Activated B cell treated with CpG ODN at 0.5 μM for 24 hours (primary cell): ENCODE measurements at regions not wholly inside any gene's neighbourhood (a gene's known extent, or its start where the extent isn't known, plus 50 kb on each side); places are given as distances from the start of the nearest gene placed in this dataset.
"Not testable (repeated sequence)": the region's sequence is repeated elsewhere in the genome, so short reads cannot be mapped to it uniquely, and the experiment has no call there.

Experiments used
- ATAC-seq: fragments of 200-7000 bp; cut with Tn5 transposase; one replicate; pipeline ENCODE4 v1.10.0; 2021; ENCODE audit warnings: low read depth, mild to moderate bottlenecking, moderate library complexity
- CTCF ChIA-PET: fragments of 350-600 bp; sonication (Branson Sonifier 250); formaldehyde crosslinking; loops from one replicate; lab custom pipeline; 2021; ENCODE audit warnings: antibody characterized with exemption; lab: Charles Lee
- POLR2A ChIA-PET: fragments of 350-600 bp; sonication (Branson Sonifier 250); formaldehyde crosslinking; loops from one replicate; lab custom pipeline; 2021; ENCODE audit warnings: antibody characterized with exemption; lab: Charles Lee
- DNase-seq: peaks from one replicate; pipeline ENCODE4 v3.0.0; 2022
- H3K27ac Mint-ChIP-seq: one replicate; pipeline ENCODE4 v1.8.0; 2020; ENCODE audit warnings: mixed read lengths
- H3K27me3 Mint-ChIP-seq: one replicate; pipeline ENCODE4 v1.8.0; 2021; ENCODE audit warnings: mixed read lengths
- H3K36me3 Mint-ChIP-seq: one replicate; pipeline ENCODE4 v1.8.0; 2021; ENCODE audit warnings: low read depth, mixed read lengths
- H3K4me1 Mint-ChIP-seq: one replicate; pipeline ENCODE4 v1.8.0; 2021; ENCODE audit warnings: mixed read lengths
- H3K4me3 Mint-ChIP-seq: one replicate; pipeline ENCODE4 v1.8.0; 2020; ENCODE audit warnings: mild to moderate bottlenecking, mixed read lengths
- H3K9me3 Mint-ChIP-seq: one replicate; pipeline ENCODE4 v1.8.0; 2020; ENCODE audit warnings: mixed read lengths
- intact Hi-C: fragments of 100-400 bp; cut with micrococcal nuclease; formaldehyde crosslinking; loops from one replicate; pipeline ENCODE4 v1.15.1; 2024
- TF ChIP-seq, protein P1 (sequence below): fragments of 200-600 bp; IDR thresholded peaks from one replicate; pipeline ENCODE4 v1.8.0; 2022; ENCODE audit warnings: antibody characterized with exemption, mild to moderate bottlenecking

DNA sequence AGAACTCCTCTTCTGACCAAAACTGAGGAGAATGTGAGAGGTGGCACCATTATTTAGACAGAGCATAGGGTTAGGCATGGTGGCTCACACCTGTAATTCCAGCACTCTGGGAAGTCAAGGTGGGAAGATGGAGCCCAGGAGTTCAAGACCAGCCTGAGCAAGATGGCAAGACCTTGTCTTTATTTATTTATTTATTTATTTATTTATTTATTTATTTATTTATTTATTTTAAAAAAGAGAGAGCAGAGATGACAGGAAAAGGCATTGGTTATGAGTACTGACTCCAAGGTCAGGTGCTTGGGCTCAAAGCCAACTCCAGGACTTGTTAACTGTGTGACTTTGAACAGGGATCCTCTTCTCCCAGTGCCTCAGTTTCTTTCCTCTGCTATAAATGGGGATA lies 217.7 kb downstream of the MEX3B start:
- POLR2A ChIA-PET = no interaction called here
- peaks cover 3% of the 10 kb centered on the region for H3K27me3 Mint-ChIP-seq
- CTCF ChIA-PET = no interaction called here

DNA sequence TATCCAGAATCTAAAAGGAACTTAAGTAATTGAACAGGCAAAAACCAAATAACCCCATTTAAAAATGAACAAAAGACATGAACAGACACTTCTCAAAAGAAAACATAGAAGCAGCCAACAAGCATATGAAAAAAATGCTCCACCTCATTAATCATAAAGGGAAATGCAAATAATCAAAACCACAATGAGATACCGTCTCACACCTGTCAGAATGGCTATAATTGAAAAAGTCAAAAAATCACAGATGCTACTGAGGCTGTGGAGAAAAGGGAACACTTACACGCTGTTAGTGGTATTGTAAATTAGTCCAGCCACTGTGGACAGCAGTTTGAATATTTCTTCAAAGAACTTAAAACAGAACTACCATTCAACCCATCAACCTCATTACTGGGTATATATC lies 220.7 kb downstream of the MEX3B start:
- no peaks in the 10 kb centered on the region for H3K36me3 Mint-ChIP-seq
- peaks cover 5% of the 10 kb centered on the region for H3K9me3 Mint-ChIP-seq
- H3K4me3 Mint-ChIP-seq = no peak overlapping the region
- DNase-seq (no peak), ATAC-seq (no peak)
- H3K4me1 Mint-ChIP-seq = peaks cover 5% of the 10 kb centered on the region
- intact Hi-C loops = no loop called here
- peaks cover 5% of the 10 kb centered on the region for H3K27me3 Mint-ChIP-seq
- POLR2A ChIA-PET = no interaction called here
- CTCF ChIA-PET = no interaction called here
- no peak overlapping the region for H3K27ac Mint-ChIP-seq
- TF ChIP-seq, protein P1, sequence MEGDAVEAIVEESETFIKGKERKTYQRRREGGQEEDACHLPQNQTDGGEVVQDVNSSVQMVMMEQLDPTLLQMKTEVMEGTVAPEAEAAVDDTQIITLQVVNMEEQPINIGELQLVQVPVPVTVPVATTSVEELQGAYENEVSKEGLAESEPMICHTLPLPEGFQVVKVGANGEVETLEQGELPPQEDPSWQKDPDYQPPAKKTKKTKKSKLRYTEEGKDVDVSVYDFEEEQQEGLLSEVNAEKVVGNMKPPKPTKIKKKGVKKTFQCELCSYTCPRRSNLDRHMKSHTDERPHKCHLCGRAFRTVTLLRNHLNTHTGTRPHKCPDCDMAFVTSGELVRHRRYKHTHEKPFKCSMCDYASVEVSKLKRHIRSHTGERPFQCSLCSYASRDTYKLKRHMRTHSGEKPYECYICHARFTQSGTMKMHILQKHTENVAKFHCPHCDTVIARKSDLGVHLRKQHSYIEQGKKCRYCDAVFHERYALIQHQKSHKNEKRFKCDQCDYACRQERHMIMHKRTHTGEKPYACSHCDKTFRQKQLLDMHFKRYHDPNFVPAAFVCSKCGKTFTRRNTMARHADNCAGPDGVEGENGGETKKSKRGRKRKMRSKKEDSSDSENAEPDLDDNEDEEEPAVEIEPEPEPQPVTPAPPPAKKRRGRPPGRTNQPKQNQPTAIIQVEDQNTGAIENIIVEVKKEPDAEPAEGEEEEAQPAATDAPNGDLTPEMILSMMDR = no peak

More for the DNA sequence above, 217.7 kb downstream of the MEX3B start:
- TF ChIP-seq, protein P1 = no peak
- Mint-ChIP-seq H3K9me3 (peaks cover under 1% of the 10 kb centered on the region), H3K36me3 (no peaks in the 10 kb centered on the region), H3K4me1 (peaks cover 5% of the 10 kb centered on the region), H3K4me3 (no peak overlapping the region), H3K27ac (no peak overlapping the region)
- ATAC-seq = no peak
- DNase-seq = no peak
- intact Hi-C loops = no loop called here

DNA sequence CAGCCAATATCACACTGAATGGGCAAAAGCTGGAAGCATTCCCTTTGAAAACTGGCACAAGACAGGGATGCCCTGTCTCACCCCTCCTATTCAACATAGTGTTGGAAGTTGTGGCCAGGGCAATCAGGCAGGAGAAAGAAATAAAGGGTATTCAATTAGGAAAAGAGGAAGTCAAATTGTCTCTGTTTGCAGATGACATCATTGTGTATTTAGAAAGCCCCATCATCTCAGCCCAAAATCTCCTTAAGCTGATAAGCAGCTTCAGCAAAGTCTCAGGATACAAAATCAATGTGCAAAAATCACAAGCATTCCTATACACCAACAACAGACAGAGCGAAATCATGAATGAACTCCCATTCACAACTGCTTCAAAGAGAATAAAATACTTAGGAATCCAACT lies 223.2 kb downstream of the MEX3B start:
- intact Hi-C loops, H3K9me3 Mint-ChIP-seq, DNase-seq, H3K4me3 Mint-ChIP-seq, H3K27ac Mint-ChIP-seq, H3K36me3 Mint-ChIP-seq, H3K4me1 Mint-ChIP-seq, CTCF ChIA-PET, POLR2A ChIA-PET, ATAC-seq: not testable (repeated sequence)
- peaks cover 14% of the 10 kb centered on the region for H3K27me3 Mint-ChIP-seq

DNA sequence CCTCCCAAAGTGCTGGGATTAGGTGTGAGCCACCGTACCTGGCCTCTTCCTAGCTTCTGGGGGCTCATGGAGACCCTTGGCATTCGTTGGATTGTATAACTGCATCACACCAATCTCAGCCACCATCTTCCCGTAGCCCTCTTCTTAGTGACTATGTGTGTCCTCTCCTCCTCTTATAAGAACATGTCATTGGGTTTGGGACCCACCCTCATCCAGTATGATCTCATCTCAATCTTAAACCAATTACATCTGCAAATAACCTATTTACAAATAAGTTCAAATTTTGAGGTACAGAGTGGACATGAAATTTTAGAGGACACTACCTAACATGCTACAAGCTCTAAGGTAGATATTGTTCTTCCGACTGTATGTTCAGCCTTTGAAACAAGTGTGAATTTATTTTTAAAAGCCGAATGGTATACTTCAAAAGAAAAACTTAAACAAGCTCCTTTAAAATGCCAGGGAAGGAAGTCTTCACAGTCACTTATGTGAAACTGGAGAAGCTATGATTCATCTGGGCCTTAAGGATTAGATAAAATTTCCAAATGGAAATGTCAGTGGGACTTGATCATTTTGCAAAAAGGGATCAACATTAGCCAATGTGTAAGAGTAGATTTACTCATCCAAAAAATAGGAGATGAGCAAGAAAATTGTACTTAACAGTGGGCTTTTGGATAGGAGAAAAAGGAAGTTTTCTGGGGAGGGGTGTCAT lies 225.7 kb downstream of the MEX3B start:
- ATAC-seq (no peak), DNase-seq (no peak)
- no peaks in the 10 kb centered on the region for H3K36me3 Mint-ChIP-seq
- no peak overlapping the region for H3K4me3 Mint-ChIP-seq
- peaks cover 5% of the 10 kb centered on the region for H3K9me3 Mint-ChIP-seq
- peaks cover 14% of the 10 kb centered on the region for H3K27me3 Mint-ChIP-seq
- intact Hi-C loops = no loop called here
- no peak overlapping the region for H3K27ac Mint-ChIP-seq
- TF ChIP-seq, protein P1 = no peak
- POLR2A ChIA-PET = no interaction called here
- CTCF ChIA-PET = no interaction called here
- peaks cover 3% of the 10 kb centered on the region for H3K4me1 Mint-ChIP-seq

DNA sequence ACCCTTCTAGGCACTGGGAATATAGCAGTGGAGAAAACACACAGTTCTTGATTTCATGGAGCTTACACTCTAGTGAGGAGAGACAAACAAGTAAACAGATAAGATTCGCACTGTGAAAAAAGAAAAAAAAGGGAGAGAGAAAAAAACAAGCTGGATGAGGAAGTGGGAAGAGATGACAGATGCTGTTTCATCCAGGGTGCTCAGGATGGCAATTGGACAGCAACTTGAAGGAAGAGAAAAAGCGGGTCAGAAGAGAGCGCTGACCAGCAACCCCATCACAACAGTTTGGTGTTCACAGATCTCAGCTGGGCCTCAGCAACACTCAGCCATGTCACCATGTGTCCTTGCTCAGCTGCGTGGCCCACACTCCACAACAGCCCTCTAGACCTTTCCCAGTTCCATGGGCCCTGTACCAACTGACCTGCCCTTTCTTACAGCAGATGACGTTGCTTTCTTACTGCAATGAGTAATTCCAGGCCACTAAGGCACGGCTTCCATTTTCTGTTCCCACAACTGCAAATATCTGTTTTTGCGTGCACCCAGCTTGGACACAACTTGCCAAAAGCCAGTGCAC lies 230.8 kb downstream of the MEX3B start:
- POLR2A ChIA-PET = no interaction called here
- Mint-ChIP-seq H3K4me3 (no peak overlapping the region), H3K36me3 (no peaks in the 10 kb centered on the region), H3K27ac (no peak overlapping the region), H3K9me3 (no peaks in the 10 kb centered on the region), H3K4me1 (no peaks in the 10 kb centered on the region), H3K27me3 (peaks cover 12% of the 10 kb centered on the region)
- TF ChIP-seq, protein P1 = no peak
- ATAC-seq (no peak), DNase-seq (no peak)
- CTCF ChIA-PET = no interaction called here
- intact Hi-C loops = no loop called here
